Heart right ventricle (tissue), 16 donors: ENCODE measurements at regions not wholly inside any gene's neighbourhood (a gene's known extent, or its start where the extent isn't known, plus 50 kb on each side); places are given as distances from the start of the nearest gene placed in this dataset.
"Not testable (repeated sequence)": the region's sequence is repeated elsewhere in the genome, so short reads cannot be mapped to it uniquely, and the experiment has no call there.

ENCODE experiments used
- ATAC-seq, 8 donors: fragments of 200-7000 bp; cut with Tn5 transposase; one replicate each; pipeline ENCODE4 v1.9.1; 2020; ENCODE audit warnings: mild to moderate bottlenecking in 8 of 8, moderate library complexity in 8 of 8, moderate number of reproducible peaks in 1 of 8
- DNase-seq, 2 donors: peaks; one replicate each; pipeline ENCODE4 v3.0.0-alpha.2; 2020
- H3K27ac ChIP-seq, 10 donors: fragments of 200-600 bp; sonication (generic) in 2 of 10; one replicate each; pipeline versions ENCODE4 v1.5.0 to v1.8.0; 2020 to 2022; ENCODE audit warnings: mild to moderate bottlenecking in 3 of 10
- H3K27me3 ChIP-seq, 7 donors: fragments of 200-600 bp; one replicate each; pipeline ENCODE4 v1.8.0; 2021 to 2022; ENCODE audit warnings: mild to moderate bottlenecking in 2 of 7
- H3K36me3 ChIP-seq, 9 donors: fragments of 200-600 bp; sonication (generic) in 1 of 9; one replicate each; pipeline versions ENCODE4 v1.5.0 to v1.8.0; 2020 to 2022; ENCODE audit warnings: mild to moderate bottlenecking in 2 of 9
- H3K4me1 ChIP-seq, 9 donors: fragments of 200-600 bp; sonication (generic) in 1 of 9; one replicate each; pipeline versions ENCODE4 v1.5.0 to v1.8.0; 2020 to 2022; ENCODE audit warnings: mild to moderate bottlenecking in 4 of 9
- H3K4me3 ChIP-seq, 10 donors: fragments of 200-600 bp; sonication (generic) in 2 of 10; one replicate each; pipeline versions ENCODE4 v1.5.0 to v1.8.0; 2020 to 2022; ENCODE audit warnings: mild to moderate bottlenecking in 7 of 10, moderate library complexity in 2 of 10
- H3K9me3 ChIP-seq, 11 donors: fragments of 200-600 bp in 10 of 11; sonication (generic) in 2 of 11; one replicate each; pipeline versions ENCODE4 v1.5.0 to v1.8.0; 2013 to 2022; ENCODE audit warnings: mild to moderate bottlenecking in 2 of 11, control low read depth in 1 of 11, moderate library complexity in 1 of 11
- WGBS, 2 donors: extraction: QIAGEN DNeasy Blood & Tissue Kit; methylation state at CpG; one replicate each; pipeline ENCODE4 v1.1.7; 2013; ENCODE audit warnings: inconsistent platforms in 1 of 2; 5-methylcytosine and 5-hydroxymethylcytosine counted together
- intact Hi-C, 10 donors: fragments of 100-400 bp; cut with DNase I; formaldehyde crosslinking; loops; one replicate each; pipeline versions ENCODE4 v1.11.1 to v1.14.2; 2022
- TF ChIP-seq, protein P1 (sequence below), 9 donors: fragments of 200-600 bp; sonication (generic) in 2 of 9; IDR thresholded peaks; one replicate each; pipeline versions ENCODE4 v1.5.0 to v1.8.0; 2021 to 2022; ENCODE audit warnings: antibody characterized with exemption in 9 of 9, mild to moderate bottlenecking in 5 of 9, moderate library complexity in 1 of 9
- donor health status: Arrhythmogenic right ventricular cardiomyopathy.
- donor health status: ischemic (EF 13 %, LVEDD 7.1; RV severe dilation, severe dysfunction).
- donor health status: healthy with polysubstance abuse.
- donor health status: DM: no; HTN: yes; CAD: no.
- donor health status: DM: no; HTN: no; CAD: no.
- donor health status: ischemic (EF 25% LVEDD 6.9; RV normal size, moderate dysfunction).
- donor health status: ischemic (EF 25% LVEDD 5.7; RV mildly dilated, moderate dysfunction).
- donor health status: healthy.
- donor health status: DM: yes; HTN: yes; CAD: no.
- donor health status: Ischemic cardiomyopathy.
- donor health status: ischemic (EF 35%, LVEDD 5.7; RV mildly dilated, moderate dysfunction).
- donor health status: nonischemic (EF 11% LVEDD 7.7; RV severe dilation, severe dysfunction).
- donor health status: DM: yes; HTN: yes; CAD: no.
- donor health status: PGD.
- donor health status: ischemic (EF 29% LVEDD 5.4; RV normal size, mild dysfunction).
- donor health status: nonischemic (EF 23%, LVEDD 6.1; RV moderate dilation, normal function).

DNA sequence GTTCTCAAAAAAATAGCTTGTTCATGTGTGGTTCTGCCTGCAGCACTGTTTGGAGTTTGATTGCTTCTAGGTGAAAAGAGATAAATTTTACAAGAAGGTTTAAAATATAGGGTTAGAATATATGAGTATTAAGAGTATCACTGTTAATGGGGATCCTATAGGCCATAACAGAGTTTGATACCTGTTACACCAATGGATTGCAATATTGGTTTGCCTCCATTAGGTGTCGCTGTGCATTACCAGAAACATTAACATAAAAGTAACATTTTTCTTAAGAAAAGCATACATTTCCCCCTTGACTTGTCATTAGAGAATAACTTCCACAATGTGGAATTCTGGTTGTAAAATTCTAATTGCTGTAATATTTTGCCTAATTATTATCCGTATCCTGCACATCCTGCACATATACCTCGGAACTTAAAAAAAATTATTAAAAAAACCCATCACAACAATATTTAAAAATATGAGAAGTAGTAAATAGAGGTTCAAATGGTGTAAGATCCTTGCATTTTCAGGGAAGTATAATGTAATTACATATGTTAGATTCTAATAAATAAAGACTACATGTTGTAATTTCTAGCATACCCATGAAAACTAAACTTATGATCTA is 63.0 kb downstream of the CYP4A11 start:
- H3K27me3 ChIP-seq, H3K27ac ChIP-seq, H3K4me1 ChIP-seq, H3K36me3 ChIP-seq, ATAC-seq, H3K4me3 ChIP-seq, H3K9me3 ChIP-seq: not testable (repeated sequence)
- WGBS, 2 donors = 36 to 43% methylated on average over 3 of the region's 3 CpGs
- intact Hi-C loops = loop anchor here in 1 of 10 donors (10.0 kb wide), 1 partner anchor 837 kb away; no protein-coding TSS in a partner anchor
- TF ChIP-seq, protein P1, sequence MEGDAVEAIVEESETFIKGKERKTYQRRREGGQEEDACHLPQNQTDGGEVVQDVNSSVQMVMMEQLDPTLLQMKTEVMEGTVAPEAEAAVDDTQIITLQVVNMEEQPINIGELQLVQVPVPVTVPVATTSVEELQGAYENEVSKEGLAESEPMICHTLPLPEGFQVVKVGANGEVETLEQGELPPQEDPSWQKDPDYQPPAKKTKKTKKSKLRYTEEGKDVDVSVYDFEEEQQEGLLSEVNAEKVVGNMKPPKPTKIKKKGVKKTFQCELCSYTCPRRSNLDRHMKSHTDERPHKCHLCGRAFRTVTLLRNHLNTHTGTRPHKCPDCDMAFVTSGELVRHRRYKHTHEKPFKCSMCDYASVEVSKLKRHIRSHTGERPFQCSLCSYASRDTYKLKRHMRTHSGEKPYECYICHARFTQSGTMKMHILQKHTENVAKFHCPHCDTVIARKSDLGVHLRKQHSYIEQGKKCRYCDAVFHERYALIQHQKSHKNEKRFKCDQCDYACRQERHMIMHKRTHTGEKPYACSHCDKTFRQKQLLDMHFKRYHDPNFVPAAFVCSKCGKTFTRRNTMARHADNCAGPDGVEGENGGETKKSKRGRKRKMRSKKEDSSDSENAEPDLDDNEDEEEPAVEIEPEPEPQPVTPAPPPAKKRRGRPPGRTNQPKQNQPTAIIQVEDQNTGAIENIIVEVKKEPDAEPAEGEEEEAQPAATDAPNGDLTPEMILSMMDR (IDR thresholded peaks at IDR 0.05) = peak; percentile 33 to 66 (median 56)
- DNase-seq = peak in 1 of 2 donors; percentile 13

DNA sequence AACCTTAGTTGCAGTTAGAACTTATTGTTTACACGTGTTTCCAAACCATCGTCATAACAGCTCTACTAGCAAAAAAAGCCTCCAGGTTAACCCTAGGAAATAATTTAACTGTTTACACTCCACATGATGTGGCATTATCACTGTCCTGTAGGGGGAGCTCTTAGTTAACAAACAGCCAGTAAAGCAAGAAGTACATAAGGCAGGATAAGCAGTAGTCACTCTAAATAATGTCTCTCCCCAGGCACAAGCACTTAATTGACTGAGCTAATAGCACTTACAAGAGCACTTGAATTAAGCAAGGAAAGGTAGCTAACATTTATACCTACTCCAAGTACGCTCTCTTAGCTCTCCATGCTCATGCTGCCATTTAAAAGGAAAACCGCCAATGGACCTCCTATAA is 65.2 kb downstream of the CYP4A11 start:
- TF ChIP-seq, protein P1 (IDR thresholded peaks at IDR 0.05) = peak in 7 of 9 donors; percentile 15 to 54 (median 24)
- not testable (repeated sequence) for ATAC-seq, H3K36me3 ChIP-seq, H3K9me3 ChIP-seq, H3K27ac ChIP-seq, H3K4me3 ChIP-seq, H3K4me1 ChIP-seq, H3K27me3 ChIP-seq, DNase-seq
- WGBS, 2 donors = 48% methylated on average over 4 of the region's 4 CpGs
- intact Hi-C loops = loop anchor here in 1 of 10 donors (10.0 kb wide), 1 partner anchor 839 kb away; no protein-coding TSS in a partner anchor
